ENCODE measurements at regions not wholly inside any gene's neighbourhood (a gene's known extent, or its start where the extent isn't known, plus 50 kb on each side); places are given as distances from the start of the nearest gene placed in this dataset.
"Not testable (repeated sequence)": the region's sequence is repeated elsewhere in the genome, so short reads cannot be mapped to it uniquely, and the experiment has no call there.

DNA sequence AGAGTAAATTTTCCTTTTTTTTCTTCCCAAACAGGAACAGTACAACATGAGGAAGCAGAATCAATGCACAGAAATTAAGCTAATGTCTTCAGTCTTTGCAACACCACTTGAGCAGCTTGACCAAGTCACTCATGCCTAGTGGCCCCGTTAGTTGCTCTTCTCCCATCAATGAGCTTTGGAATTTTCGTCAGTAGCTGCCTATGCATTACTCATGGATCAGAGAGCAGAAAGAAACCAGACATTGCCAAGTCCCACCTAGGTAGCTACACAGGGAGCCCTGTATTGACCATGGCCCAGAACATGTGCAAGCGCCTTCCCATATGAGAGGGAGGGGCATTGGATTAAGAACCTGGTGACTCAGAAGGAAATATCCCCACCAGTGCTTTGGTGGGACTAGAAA lies 208.9 kb downstream of the RTP5 start:
- BruUV-seq (replicated peaks); FAIRE-seq; H2AFZ ChIP-seq (ENCODE audit: control insufficient read depth, low read depth, low read length); H3K27ac ChIP-seq (ENCODE audit: control insufficient read depth, insufficient read depth); H3K9me3 ChIP-seq (replicated peaks; ENCODE audit: control insufficient read depth, insufficient read depth, low read length); H3K4me3 ChIP-seq; H3K4me1 ChIP-seq (ENCODE audit: control insufficient read depth, insufficient read depth, low read length); H3K79me2 ChIP-seq (ENCODE audit: control insufficient read depth, insufficient read depth, low read length); in situ Hi-C loops (cut with MboI); CTCF ChIA-PET; H4K20me1 ChIP-seq (ENCODE audit: control insufficient read depth, insufficient read depth); H3K4me2 ChIP-seq (ENCODE audit: control insufficient read depth, insufficient read depth); ATAC-seq; H3K36me3 ChIP-seq (ENCODE audit: control insufficient read depth in 2 of 2, insufficient read depth in 2 of 2, low read length in 1 of 2); intact Hi-C loops (cut with micrococcal nuclease; ENCODE audit: unreplicated experiment); RAD21 ChIA-PET (ENCODE audit: unreplicated experiment); H3K9ac ChIP-seq (ENCODE audit: control insufficient read depth, insufficient read depth, low read length); POLR2A ChIA-PET; H3K27me3 ChIP-seq (replicated peaks in 1 of 2; ENCODE audit: control insufficient read depth in 2 of 2, insufficient read depth in 2 of 2, low read length in 1 of 2); DNase-seq (ENCODE audit: low read depth, low spot score): not testable (repeated sequence)
- SMC1A ChIA-PET (ENCODE audit: uncharacterized antibody, unreplicated experiment) = interaction anchor here (0.9 kb wide), 1 partner anchor 21 kb away, joined by 3 read pairs; no protein-coding TSS in a partner anchor
- WGBS (ENCODE audit: insufficient coverage, insufficient replicate concordance, low lambda C conversion rate, missing lambda C conversion rate) = 0% methylated on average over 3 of the region's 3 CpGs

GRCh38 chr2:242079792-242080191 lies 210.3 kb downstream of the RTP5 start:
- H3K27me3 ChIP-seq (replicated peaks in 1 of 2; ENCODE audit: control insufficient read depth in 2 of 2, insufficient read depth in 2 of 2, low read length in 1 of 2); RAD21 ChIA-PET (ENCODE audit: unreplicated experiment); H3K9ac ChIP-seq (ENCODE audit: control insufficient read depth, insufficient read depth, low read length); POLR2A ChIA-PET; intact Hi-C loops (cut with micrococcal nuclease; ENCODE audit: unreplicated experiment); SMC1A ChIA-PET (ENCODE audit: uncharacterized antibody, unreplicated experiment); H4K20me1 ChIP-seq (ENCODE audit: control insufficient read depth, insufficient read depth); H3K4me3 ChIP-seq; ATAC-seq; H3K9me3 ChIP-seq (replicated peaks; ENCODE audit: control insufficient read depth, insufficient read depth, low read length); H3K4me1 ChIP-seq (ENCODE audit: control insufficient read depth, insufficient read depth, low read length); FAIRE-seq; in situ Hi-C loops (cut with MboI); H3K36me3 ChIP-seq (ENCODE audit: control insufficient read depth in 2 of 2, insufficient read depth in 2 of 2, low read length in 1 of 2); H3K79me2 ChIP-seq (ENCODE audit: control insufficient read depth, insufficient read depth, low read length); H3K4me2 ChIP-seq (ENCODE audit: control insufficient read depth, insufficient read depth); H3K27ac ChIP-seq (ENCODE audit: control insufficient read depth, insufficient read depth); BruUV-seq (replicated peaks); DNase-seq (ENCODE audit: low read depth, low spot score); H2AFZ ChIP-seq (ENCODE audit: control insufficient read depth, low read depth, low read length): not testable (repeated sequence)
- CTCF ChIA-PET = interaction anchor here (0.6 kb wide), 1 partner anchor 81 kb away, joined by 3 read pairs; no protein-coding TSS in a partner anchor
- 41% methylated on average over 7 of the region's 7 CpGs for WGBS (ENCODE audit: insufficient coverage, insufficient replicate concordance, low lambda C conversion rate, missing lambda C conversion rate)

DNA sequence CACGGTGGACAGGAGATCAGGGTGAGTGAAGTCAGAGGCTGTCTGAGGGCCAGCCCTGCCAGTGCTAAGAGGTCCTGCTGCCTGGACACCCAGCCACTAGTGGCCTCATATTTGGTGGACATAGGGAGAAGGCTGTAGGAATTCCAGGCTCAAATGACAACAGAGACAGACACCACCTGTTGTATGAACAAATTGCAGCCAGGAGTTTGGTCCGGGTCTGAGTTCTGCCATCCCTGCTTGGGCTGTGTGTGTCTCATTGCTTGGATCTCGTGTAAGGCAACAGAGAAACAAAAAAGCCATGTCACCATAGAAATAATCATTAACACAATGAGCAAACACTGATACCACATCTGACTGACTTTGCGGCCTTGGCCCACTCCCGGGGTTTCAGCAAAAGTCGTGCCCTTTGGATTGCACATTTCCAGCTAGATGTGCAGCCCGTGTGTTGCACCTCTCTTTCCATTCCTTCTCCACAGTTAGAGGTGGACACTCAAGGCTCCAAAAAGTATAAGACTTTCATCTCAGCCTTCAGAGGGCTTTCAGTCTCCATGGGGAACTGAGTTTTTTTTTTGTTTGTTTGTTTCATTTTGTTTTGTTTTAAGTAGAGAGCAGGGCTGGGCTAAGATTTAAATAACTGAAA lies 211.2 kb downstream of the RTP5 start:
- H3K4me2 ChIP-seq (ENCODE audit: control insufficient read depth, insufficient read depth); FAIRE-seq; SMC1A ChIA-PET (ENCODE audit: uncharacterized antibody, unreplicated experiment); H2AFZ ChIP-seq (ENCODE audit: control insufficient read depth, low read depth, low read length); H3K79me2 ChIP-seq (ENCODE audit: control insufficient read depth, insufficient read depth, low read length); H3K36me3 ChIP-seq (ENCODE audit: control insufficient read depth in 2 of 2, insufficient read depth in 2 of 2, low read length in 1 of 2); CTCF ChIA-PET; H3K4me3 ChIP-seq; ATAC-seq; RAD21 ChIA-PET (ENCODE audit: unreplicated experiment); H3K9ac ChIP-seq (ENCODE audit: control insufficient read depth, insufficient read depth, low read length); intact Hi-C loops (cut with micrococcal nuclease; ENCODE audit: unreplicated experiment); H3K4me1 ChIP-seq (ENCODE audit: control insufficient read depth, insufficient read depth, low read length); H4K20me1 ChIP-seq (ENCODE audit: control insufficient read depth, insufficient read depth); H3K9me3 ChIP-seq (replicated peaks; ENCODE audit: control insufficient read depth, insufficient read depth, low read length); in situ Hi-C loops (cut with MboI); H3K27me3 ChIP-seq (replicated peaks in 1 of 2; ENCODE audit: control insufficient read depth in 2 of 2, insufficient read depth in 2 of 2, low read length in 1 of 2); DNase-seq (ENCODE audit: low read depth, low spot score); POLR2A ChIA-PET; H3K27ac ChIP-seq (ENCODE audit: control insufficient read depth, insufficient read depth); BruUV-seq (replicated peaks): not testable (repeated sequence)
- 43% methylated on average over 6 of the region's 7 CpGs for WGBS (ENCODE audit: insufficient coverage, insufficient replicate concordance, low lambda C conversion rate, missing lambda C conversion rate)

- in situ Hi-C loops (cut with MboI); DNase-seq (ENCODE audit: low read depth, low spot score); H3K4me3 ChIP-seq; H3K36me3 ChIP-seq (ENCODE audit: control insufficient read depth in 2 of 2, insufficient read depth in 2 of 2, low read length in 1 of 2); intact Hi-C loops (cut with micrococcal nuclease; ENCODE audit: unreplicated experiment); H3K9me3 ChIP-seq (replicated peaks; ENCODE audit: control insufficient read depth, insufficient read depth, low read length); POLR2A ChIA-PET; BruUV-seq (replicated peaks); H3K9ac ChIP-seq (ENCODE audit: control insufficient read depth, insufficient read depth, low read length); ATAC-seq; FAIRE-seq; H4K20me1 ChIP-seq (ENCODE audit: control insufficient read depth, insufficient read depth); H2AFZ ChIP-seq (ENCODE audit: control insufficient read depth, low read depth, low read length); RAD21 ChIA-PET (ENCODE audit: unreplicated experiment); SMC1A ChIA-PET (ENCODE audit: uncharacterized antibody, unreplicated experiment); H3K4me2 ChIP-seq (ENCODE audit: control insufficient read depth, insufficient read depth); H3K4me1 ChIP-seq (ENCODE audit: control insufficient read depth, insufficient read depth, low read length); H3K27me3 ChIP-seq (replicated peaks in 1 of 2; ENCODE audit: control insufficient read depth in 2 of 2, insufficient read depth in 2 of 2, low read length in 1 of 2); H3K79me2 ChIP-seq (ENCODE audit: control insufficient read depth, insufficient read depth, low read length); H3K27ac ChIP-seq (ENCODE audit: control insufficient read depth, insufficient read depth); CTCF ChIA-PET: not testable (repeated sequence)
- WGBS (ENCODE audit: insufficient coverage, insufficient replicate concordance, low lambda C conversion rate, missing lambda C conversion rate) = 58% methylated on average over 5 of the region's 5 CpGs
These were observed 214.5 kb downstream of the RTP5 start for GRCh38 chr2:242084034-242084433.
